HG03565 (cell line): ENCODE measurements at regions not wholly inside any gene's neighbourhood (a gene's known extent, or its start where the extent isn't known, plus 50 kb on each side); places are given as distances from the start of the nearest gene placed in this dataset.
"Not testable (repeated sequence)": the region's sequence is repeated elsewhere in the genome, so short reads cannot be mapped to it uniquely, and the experiment has no call there.

Experiments
- ATAC-seq: cut with Tn5 transposase; IDR thresholded peaks from one replicate; pipeline ENCODE4 v1.9.1; 2021; ENCODE audit warnings: mild to moderate bottlenecking, moderate library complexity; ENCODE audit not compliant: unreplicated experiment

DNA sequence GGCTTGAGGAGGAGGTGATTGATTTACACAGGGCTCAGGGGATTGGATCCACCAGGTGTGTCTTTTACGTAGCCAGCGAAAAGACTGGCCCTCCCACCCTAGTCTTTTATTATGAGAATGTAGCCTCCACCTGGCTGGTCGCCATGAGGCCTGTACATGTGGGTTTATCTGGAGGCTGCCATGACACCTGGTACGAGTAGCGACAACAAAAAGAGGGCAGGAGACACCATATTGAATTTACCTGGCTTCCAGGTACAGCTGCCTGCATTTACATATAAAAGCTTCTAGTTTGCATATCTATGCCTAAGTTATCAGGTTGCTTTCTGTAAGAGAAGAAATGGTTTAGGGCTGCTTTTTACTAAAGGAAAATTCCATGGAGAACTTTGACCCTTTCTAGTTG is 1173.7 kb upstream of the SEMA6A start:
- no peak for ATAC-seq

DNA sequence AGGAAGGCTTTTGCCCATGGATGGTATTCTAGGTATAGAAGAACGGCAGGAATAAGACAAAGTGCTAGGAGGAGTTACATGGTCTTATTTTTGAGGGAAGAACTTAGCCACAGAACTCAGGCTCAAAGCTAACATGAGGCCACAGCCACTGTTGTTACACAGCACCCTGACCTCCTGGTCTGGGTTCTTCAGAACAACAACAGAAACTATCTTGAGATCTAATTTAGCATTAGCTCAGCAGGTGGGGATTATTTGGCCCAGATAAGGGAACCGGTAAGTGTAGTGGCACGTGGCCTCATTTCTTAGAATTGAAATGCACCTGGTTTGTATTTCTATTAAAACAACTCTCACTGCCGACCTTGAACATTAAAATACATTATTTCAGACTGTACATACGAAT is 1168.7 kb upstream of the SEMA6A start:
- ATAC-seq, result no peak

DNA sequence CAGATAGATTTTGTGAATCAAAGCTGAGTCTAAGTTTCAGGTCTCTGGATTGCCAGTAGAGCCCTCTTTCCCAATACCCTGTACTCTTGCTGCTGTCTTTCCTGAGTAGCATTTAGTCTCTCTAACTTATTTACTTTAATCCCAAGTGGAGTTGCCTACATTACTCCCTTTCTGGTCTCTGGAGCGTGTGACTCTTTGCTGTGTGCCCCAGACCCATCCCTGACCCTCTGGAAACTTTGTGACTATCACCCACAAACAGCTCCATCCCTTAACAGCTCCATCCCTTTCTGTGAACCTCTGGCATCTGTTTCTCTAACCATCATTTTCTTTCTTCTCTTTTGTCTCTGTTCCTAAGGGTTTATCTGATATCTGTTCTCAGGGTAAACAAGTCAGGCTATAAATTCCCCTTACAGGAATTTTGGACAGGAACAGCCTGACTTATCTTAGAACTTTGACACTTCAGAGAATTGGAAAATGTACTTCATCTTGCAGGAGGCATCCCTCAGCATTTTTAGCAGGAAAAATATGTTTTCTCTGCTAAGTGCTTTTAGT is 1167.1 kb upstream of the SEMA6A start:
- no peak for ATAC-seq

DNA sequence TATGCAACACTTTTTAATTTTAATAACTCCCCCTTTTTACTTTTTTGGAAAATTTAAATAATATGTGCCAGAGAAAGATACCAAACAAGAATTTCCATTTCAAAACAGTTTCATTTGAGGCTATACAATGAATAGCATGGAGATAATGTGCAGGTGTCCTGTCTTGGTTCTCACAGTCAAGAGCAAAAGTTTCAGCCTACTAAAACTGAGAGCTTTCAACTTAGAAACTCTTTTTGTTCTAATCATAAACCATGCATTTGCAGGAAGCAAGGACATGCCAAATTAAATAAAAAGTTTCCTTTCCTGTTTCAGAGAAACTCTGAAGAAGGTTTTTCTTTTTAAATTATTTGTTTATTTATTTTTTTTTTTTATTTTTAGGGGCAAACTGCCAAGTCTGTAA is 1165.6 kb upstream of the SEMA6A start:
- ATAC-seq, result no peak

- no peak for ATAC-seq
Observed at GRCh38 chr5:117738571-117738970, 1163.9 kb upstream of the SEMA6A start.

DNA sequence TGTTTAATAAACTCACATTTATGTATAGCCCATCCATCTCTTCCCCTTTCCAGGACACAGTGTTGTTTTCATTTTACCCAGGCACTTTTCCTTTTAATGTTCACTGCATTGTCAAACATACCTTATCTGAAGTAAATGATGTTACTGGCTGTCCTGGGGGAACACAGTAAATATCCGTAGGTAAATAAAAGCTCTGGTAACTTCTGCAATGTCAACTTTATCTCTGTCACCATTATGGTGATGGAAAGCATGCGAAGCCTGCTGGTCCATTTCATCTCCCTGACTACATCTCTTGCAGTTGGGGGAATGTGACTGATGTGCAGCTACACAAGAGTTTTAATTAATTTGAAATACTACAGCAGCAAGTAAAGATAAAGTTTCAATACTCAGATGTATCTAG is 1162.1 kb upstream of the SEMA6A start:
- ATAC-seq, result no peak

- no peak for ATAC-seq
Observed at GRCh38 chr5:117734056-117734455, 1159.4 kb upstream of the SEMA6A start.

- no peak for ATAC-seq
Observed at GRCh38 chr5:117733051-117733450, 1158.4 kb upstream of the SEMA6A start.

- no peak for ATAC-seq
Observed at GRCh38 chr5:117732264-117732663, 1157.6 kb upstream of the SEMA6A start.

GRCh38 chr5:117731446-117731845 is 1156.8 kb upstream of the SEMA6A start:
- no peak for ATAC-seq

GRCh38 chr5:117720784-117721183 is 1146.2 kb upstream of the SEMA6A start:
- ATAC-seq, result not testable (repeated sequence)

- ATAC-seq, result no peak
Observed at GRCh38 chr5:117719413-117719812, 1144.8 kb upstream of the SEMA6A start.

GRCh38 chr5:117713585-117714198 is 1139.1 kb upstream of the SEMA6A start:
- no peak for ATAC-seq

DNA sequence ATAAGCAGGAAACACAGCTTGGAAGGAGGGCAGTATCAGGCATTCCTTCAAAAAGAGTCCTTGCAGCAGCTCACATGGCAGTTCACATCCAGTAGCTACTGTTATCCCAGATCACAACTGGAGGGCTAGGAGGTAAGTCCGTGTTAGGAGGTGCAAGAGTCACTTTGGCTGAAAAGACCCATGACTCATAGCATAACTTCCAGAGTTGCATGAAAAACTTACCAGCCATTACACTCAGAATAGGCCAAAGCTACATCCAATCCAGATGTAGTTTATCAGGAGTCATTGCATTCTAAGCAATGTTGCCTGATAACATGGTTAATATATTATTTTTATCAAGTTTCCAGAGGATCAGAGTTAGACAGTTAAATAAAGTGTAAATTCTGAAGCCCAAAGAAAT is 1126.4 kb upstream of the SEMA6A start:
- ATAC-seq, result no peak

DNA sequence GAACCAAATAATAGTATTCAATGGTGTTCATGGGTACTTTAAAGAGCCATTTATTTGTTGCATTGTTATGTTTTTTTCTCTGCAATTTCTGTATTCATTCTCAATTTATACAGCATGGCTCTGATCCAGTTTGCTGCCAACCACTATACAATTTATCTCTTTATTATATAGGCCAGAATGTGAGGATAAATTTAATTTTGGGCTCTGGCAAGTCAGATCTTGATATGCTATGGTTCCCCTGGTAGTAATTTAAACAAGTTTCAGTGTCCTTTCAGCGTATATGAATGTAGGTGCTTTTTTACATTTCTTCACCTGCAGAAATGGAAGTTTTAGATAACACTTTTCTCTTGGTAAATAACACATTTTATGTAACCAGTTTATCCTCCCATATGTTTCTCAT is 1118.0 kb upstream of the SEMA6A start:
- ATAC-seq, result no peak

GRCh38 chr5:117691081-117691870 is 1116.7 kb upstream of the SEMA6A start:
- ATAC-seq, result no peak

GRCh38 chr5:117690612-117691011 is 1116.0 kb upstream of the SEMA6A start:
- ATAC-seq, result no peak

- ATAC-seq, result no peak
Observed at GRCh38 chr5:117686926-117687325, 1112.3 kb upstream of the SEMA6A start.

GRCh38 chr5:117682416-117682815 is 1107.8 kb upstream of the SEMA6A start:
- ATAC-seq, result no peak

DNA sequence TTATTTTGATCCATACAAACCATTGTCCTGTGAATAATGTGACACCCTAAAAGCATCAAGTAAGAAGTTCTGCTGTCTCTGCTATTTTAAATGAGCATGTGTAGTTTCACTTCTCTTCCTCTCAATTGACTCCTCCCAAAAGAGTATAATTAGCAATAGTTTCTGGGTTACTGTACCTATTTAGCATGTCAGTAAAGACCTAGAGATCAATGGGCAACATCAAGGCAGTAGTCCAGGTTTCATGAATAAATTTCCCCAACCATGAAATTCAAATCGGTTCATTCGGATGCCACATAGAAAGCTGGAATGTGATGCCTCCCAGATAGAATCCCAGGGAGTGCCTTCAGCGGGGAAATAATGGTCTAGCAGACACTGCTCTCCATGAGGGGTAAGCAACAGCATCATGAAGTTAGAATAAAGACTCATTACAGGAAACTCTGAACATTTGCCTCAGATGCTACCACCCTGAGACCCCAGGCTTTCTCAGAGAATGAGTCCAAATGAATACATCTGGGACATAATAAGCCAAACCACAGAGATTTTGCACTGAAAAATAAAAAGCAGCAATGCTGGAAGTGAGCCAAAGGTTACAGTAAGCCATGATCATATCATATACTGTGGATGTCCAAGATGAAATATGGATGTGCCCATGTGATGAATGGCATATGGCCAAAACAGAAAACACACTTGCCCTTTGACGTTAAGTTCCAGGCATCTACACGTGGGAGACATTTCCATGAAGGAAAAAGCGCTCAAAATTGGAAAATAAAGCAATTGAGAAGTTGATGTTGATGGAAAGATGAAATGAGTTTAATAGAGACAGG is 1107.0 kb upstream of the SEMA6A start:
- peak; percentile 81 for ATAC-seq

DNA sequence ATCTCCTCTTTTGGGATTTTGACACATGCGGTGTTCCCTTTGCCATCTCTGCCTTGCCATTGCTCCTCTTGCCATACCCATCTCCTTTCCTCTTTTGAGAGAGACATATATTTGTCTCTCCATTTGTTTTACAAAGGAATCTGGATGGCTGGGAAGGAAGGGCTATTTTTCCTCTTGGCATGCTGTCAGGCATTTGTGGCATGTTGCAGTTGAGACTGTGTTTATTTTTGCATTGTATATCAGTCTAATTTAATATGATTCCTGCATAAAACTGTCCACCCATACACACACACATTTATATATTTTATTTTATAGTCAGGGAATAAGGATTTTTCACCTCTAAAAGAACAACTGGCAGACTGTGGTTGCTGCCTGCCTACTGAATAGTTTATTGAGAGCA is 1105.8 kb upstream of the SEMA6A start:
- no peak for ATAC-seq
